HG02870 (cell line): ENCODE measurements at regions not wholly inside any gene's neighbourhood (a gene's known extent, or its start where the extent isn't known, plus 50 kb on each side); places are given as distances from the start of the nearest gene placed in this dataset.

Source experiments
- ATAC-seq: cut with Tn5 transposase; IDR thresholded peaks from one replicate; pipeline ENCODE4 v1.9.1; 2021; ENCODE audit warnings: mild to moderate bottlenecking, moderate library complexity; ENCODE audit not compliant: unreplicated experiment

DNA sequence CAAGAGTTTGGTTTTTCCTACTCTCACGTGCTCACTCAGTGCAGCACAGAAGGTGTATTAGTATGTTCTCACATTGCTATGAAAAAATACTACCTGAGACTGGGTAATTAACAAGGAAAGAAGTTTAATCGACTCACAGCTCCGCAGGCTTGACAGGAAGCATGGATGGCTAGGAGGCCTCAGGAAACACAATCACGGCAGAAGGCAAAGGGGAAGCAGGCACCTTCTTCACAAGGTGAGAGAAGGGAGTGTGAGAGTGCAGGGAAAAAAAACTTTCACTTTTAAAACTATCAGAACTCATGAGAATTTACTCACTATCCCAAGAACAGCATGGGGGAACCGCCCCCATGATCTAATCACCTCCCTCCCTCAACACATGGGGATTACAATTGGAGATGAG lies 185.8 kb upstream of the TMPO start:
- no peak for ATAC-seq

DNA sequence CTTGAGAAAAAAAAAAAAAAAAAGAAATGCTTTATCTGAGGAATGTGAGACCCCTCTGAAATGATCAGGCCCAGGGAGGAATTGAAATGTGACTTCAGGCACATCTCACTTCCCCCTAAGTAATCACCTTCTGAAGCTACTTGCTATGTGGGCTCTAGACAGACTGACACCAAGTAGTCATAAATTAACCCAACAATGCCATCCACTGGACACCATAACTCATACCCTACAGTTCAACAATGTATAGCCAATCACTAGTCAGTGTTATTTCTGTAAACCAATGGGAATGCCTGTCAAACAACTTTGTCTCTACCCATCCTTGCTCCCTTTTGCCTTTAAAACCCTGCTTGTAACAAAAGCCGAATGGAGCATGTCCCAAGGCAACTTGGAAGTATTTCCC lies 182.7 kb upstream of the TMPO start:
- peak; percentile 86 for ATAC-seq

DNA sequence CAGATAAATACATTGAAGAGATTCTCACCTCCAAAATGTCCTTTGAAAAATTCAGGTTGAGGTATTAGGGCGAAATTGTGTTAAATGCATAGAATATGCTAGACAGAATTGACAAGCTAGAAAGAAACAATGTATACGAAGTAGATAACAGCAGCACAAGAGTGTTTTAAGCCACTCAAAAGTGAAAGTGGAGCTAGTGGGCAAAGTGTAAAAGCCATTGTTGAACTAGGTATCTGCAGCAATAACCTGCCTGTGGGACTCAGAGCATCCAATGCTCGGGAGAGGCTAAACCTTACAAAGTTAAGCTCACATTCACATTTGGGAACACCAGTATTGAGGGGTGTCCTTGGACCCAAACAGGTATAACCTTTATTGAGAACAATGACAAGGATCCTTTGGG lies 180.6 kb upstream of the TMPO start:
- no peak for ATAC-seq

DNA sequence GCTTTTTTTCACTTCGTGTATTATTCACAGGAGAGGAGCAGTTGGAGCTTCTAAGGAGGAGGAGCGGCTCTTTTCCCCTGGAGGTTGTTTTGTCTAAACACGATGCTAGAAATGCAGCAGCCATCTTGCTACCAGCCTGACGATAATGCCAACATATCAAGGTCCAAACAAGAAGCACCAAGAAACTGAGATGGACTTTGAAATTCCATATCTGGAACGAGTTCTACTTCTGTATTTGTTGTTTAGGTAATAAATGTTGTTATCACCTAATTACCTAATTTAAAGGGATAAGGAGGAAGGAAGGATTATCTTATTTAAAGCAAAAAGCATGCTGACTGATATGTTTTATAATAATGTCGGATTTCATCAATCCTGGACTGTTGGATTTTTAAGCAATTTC lies 174.4 kb upstream of the TMPO start:
- no peak for ATAC-seq

- ATAC-seq: no peak
Measured at GRCh38 chr12:98341732-98342131, 173.7 kb upstream of the TMPO start.

- ATAC-seq: peak; percentile 41
Measured at GRCh38 chr12:98343002-98343567, 172.3 kb upstream of the TMPO start.

- no peak for ATAC-seq
Measured at GRCh38 chr12:98344046-98344930, 171.1 kb upstream of the TMPO start.

DNA sequence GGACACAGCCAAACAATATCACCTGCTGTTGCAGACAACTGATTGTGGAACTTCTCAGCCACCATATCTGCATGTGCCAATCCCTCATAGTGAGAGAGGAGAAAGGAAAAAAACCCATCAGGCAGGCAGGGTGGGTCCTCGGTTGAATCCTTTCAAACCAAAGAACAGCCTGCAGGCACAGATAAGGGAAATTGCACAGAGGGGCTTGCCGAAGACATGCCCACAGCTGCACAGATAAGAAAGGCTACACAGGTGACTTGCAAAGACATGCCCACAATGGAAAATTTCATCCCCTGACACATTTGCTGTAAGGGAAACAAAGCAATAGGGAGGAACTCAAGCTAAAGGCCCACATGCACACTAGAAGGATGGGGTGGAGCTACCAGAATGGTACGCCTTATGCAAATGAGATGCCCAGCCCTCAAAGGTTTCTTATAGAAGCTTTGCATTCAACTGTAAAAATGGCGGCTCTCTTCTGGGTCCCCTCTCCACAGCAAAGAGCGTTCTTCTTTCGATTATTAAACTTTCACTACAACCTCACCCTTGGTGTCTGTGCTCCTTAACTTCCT lies 170.0 kb upstream of the TMPO start:
- ATAC-seq: no peak

DNA sequence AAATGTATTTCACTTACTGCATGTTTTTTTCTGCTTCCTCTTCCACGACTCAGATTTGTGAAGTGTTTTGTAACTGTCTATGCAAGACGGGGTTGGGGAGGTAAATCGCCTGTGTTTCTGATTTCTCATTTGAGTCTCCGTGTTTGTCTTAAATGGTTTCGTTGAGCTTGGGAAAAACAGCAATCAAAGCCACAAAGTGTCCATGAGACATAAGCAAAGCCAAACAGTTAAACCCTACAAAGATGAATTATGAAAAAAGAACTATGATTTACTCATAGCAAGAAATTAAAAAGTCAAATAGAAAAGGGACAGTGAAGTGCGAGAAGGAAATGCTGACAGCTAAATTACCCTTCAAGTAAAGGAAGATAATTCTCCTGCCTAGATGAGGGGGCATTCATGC lies 164.3 kb upstream of the TMPO start:
- no peak for ATAC-seq

- ATAC-seq: no peak
Measured at GRCh38 chr12:98351784-98352183, 163.6 kb upstream of the TMPO start.

GRCh38 chr12:98352218-98352811 lies 163.1 kb upstream of the TMPO start:
- peak; percentile 71 for ATAC-seq

DNA sequence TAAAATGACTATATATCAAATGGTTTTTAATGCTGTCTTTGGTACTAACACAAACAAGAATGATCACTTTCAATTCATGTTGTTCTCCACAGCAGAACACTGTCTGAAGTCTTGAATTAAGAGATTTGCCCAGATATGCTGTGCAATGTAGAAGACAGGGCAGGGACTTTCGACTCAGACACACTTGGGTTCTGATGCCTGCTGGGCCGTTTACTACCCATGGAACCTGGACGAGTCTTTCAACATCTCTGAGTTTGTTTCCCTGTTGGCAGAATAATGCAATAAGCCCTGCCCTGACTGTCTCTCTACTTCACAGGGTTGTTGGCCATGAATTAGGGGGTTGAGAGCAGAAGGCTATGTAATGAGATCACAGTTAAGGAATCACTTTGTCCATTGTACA lies 162.6 kb upstream of the TMPO start:
- no peak for ATAC-seq

- ATAC-seq: no peak
Measured at GRCh38 chr12:98354520-98355035, 160.8 kb upstream of the TMPO start.

DNA sequence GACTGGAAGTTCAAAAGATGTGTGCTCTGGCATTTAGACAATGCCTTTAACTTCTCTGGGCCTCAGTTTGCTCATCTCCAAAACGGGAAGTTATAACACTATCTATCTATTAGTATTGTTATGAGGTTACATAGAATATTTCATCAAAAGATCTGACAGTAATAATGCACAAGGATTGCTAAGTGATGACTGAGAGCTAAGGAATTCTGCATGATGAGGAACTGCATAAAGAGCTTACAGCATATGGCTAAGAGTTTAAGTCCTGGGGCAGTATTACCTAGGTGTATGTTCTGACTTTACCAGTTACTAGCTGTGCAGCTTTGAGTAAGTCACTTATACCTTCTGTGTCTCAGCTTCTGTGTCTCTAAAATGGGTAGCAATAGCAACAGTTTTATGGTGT lies 160.1 kb upstream of the TMPO start:
- ATAC-seq: no peak

GRCh38 chr12:98355933-98356332 lies 159.5 kb upstream of the TMPO start:
- ATAC-seq: no peak

GRCh38 chr12:98358144-98358543 lies 157.2 kb upstream of the TMPO start:
- no peak for ATAC-seq

DNA sequence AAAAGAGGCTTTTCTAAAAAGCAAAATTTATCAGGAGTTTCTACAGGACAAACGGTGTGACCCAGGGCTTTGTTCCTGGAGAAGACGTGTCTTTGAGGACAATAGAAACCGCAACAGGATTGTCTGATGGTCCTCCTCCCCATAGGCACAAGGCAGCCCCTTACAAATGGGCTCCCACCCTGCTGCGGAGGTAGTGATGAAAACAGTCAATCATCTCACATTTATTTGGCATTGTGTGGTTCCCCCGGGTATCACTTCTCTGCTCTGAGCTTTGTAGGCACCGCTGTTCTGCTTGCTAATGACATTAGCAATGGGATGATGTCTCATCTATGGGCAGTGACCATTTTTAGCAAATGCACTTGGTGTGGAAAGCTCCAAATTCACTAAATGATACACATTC lies 155.5 kb upstream of the TMPO start:
- ATAC-seq: no peak

- ATAC-seq: no peak
Measured at GRCh38 chr12:98360401-98360800, 155.0 kb upstream of the TMPO start.

GRCh38 chr12:98369581-98369980 lies 145.8 kb upstream of the TMPO start:
- ATAC-seq: no peak

- ATAC-seq: no peak
Measured at GRCh38 chr12:98370976-98371375, 144.4 kb upstream of the TMPO start.

DNA sequence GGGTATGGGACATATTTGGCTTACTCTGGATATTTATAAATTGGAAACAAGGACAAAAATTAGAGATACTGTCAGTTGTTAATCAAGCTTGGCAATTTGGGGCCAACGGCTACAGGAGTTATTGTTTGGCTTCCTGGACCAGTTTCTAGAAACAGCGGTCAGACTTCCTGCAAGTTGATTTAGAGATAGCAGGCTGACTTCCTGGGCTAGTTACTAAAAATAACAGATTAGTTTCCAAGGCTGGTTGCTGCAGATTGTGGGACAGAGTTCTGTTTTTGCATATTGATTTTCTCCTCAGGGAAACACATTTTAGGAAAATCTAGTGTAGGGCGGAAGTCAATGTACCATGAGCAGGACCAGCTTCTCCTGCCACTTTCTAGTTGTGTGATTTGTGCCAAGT lies 144.0 kb upstream of the TMPO start:
- no peak for ATAC-seq
